ENCODE measurements at regions not wholly inside any gene's neighbourhood (a gene's known extent, or its start where the extent isn't known, plus 50 kb on each side); places are given as distances from the start of the nearest gene placed in this dataset.

DNA sequence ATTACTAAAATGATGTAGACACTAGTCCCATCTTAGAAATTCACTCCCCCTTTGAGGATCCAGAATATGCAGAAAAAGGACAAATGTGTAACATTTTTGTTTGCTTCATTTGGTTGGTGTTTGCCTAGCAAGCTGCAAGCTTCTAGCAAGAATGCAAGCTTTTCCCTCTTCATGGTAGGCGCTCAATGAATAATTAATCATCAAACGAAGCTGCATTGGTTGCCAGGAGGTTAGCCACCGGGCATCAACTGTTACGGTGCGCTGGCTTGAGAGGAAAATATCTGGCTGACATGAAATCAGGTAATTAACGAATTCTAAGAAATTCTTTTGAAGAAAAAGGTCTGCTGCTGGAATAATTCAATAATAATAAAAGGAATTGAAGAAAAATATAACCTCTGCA is 341.0 kb upstream of the KYNU start:
- intact Hi-C loops (cut with micrococcal nuclease; ENCODE audit: unreplicated experiment): no loop called here
- peaks cover 6% of the 10 kb centered on the region for H3K36me3 ChIP-seq (ENCODE audit: insufficient read depth, low read length, poor library complexity, severe bottlenecking)
- BruUV-seq (replicated peaks): no TSS peak
- CTCF ChIA-PET: no interaction called here
- no peaks in the 10 kb centered on the region for H3K27me3 ChIP-seq (replicated peaks; ENCODE audit: insufficient read depth, low read depth, low read length, poor library complexity)
- H3K9me3 ChIP-seq (ENCODE audit: low read depth, low read length, poor library complexity, severe bottlenecking): no peaks in the 10 kb centered on the region
- TF ChIP-seq, protein P1, sequence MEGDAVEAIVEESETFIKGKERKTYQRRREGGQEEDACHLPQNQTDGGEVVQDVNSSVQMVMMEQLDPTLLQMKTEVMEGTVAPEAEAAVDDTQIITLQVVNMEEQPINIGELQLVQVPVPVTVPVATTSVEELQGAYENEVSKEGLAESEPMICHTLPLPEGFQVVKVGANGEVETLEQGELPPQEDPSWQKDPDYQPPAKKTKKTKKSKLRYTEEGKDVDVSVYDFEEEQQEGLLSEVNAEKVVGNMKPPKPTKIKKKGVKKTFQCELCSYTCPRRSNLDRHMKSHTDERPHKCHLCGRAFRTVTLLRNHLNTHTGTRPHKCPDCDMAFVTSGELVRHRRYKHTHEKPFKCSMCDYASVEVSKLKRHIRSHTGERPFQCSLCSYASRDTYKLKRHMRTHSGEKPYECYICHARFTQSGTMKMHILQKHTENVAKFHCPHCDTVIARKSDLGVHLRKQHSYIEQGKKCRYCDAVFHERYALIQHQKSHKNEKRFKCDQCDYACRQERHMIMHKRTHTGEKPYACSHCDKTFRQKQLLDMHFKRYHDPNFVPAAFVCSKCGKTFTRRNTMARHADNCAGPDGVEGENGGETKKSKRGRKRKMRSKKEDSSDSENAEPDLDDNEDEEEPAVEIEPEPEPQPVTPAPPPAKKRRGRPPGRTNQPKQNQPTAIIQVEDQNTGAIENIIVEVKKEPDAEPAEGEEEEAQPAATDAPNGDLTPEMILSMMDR (conservative IDR thresholded peaks at IDR 0.05; ENCODE audit: low read depth, low read length): no peak
- TF ChIP-seq EZH2 (IDR thresholded peaks at IDR 0.05; ENCODE audit: borderline replicate concordance, low read depth, low read length, poor library complexity, severe bottlenecking): no peak
- peak overlapping the region; percentile 39 for H3K4me3 ChIP-seq (ENCODE audit: low read depth, low read length, poor library complexity, severe bottlenecking)
- peak; percentile 83 for DNase-seq (ENCODE audit: low spot score)
- peaks cover 24% of the 10 kb centered on the region for H3K4me1 ChIP-seq (ENCODE audit: insufficient read depth, low read length, poor library complexity, severe bottlenecking)
- peak overlapping the region; percentile 78 for H3K27ac ChIP-seq (ENCODE audit: low read depth, low read length, poor library complexity, severe bottlenecking)
- POLR2A ChIA-PET (ENCODE audit: low non-redundant PET): no interaction called here

DNA sequence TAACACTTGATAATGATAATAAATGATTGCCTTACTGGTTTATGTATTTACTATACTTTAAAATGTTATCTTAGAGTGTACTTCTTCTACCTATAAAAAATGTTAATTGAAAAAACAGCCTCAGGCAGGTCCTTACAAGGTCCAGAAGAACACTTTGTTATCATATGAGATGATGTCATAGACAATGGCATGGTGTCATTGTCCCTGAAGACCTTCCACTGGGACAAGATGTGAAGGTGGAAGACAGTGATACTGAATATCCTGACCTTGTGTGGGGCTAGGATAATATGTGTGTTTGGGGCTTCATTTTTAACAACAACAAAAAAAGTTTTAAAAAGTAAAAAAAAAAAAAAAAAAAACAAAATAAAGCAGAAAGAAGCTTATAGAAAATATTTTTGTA is 342.2 kb upstream of the KYNU start:
- CTCF ChIA-PET: no interaction called here
- BruUV-seq (replicated peaks): no TSS peak
- POLR2A ChIA-PET (ENCODE audit: low non-redundant PET): interaction anchor here (0.6 kb wide), 1 partner anchor 280 kb away, joined by 7 read pairs; no protein-coding TSS in a partner anchor
- H3K4me3 ChIP-seq (ENCODE audit: low read depth, low read length, poor library complexity, severe bottlenecking): no peak overlapping the region
- no peak for DNase-seq (ENCODE audit: low spot score)
- intact Hi-C loops (cut with micrococcal nuclease; ENCODE audit: unreplicated experiment): no loop called here
- no peaks in the 10 kb centered on the region for H3K9me3 ChIP-seq (ENCODE audit: low read depth, low read length, poor library complexity, severe bottlenecking)
- no peak for TF ChIP-seq EZH2 (IDR thresholded peaks at IDR 0.05; ENCODE audit: borderline replicate concordance, low read depth, low read length, poor library complexity, severe bottlenecking)
- TF ChIP-seq, protein P1 (conservative IDR thresholded peaks at IDR 0.05; ENCODE audit: low read depth, low read length): no peak
- H3K4me1 ChIP-seq (ENCODE audit: insufficient read depth, low read length, poor library complexity, severe bottlenecking): peaks cover 12% of the 10 kb centered on the region
- no peaks in the 10 kb centered on the region for H3K27me3 ChIP-seq (replicated peaks; ENCODE audit: insufficient read depth, low read depth, low read length, poor library complexity)
- H3K36me3 ChIP-seq (ENCODE audit: insufficient read depth, low read length, poor library complexity, severe bottlenecking): peaks cover 6% of the 10 kb centered on the region
- no peak overlapping the region for H3K27ac ChIP-seq (ENCODE audit: low read depth, low read length, poor library complexity, severe bottlenecking)

DNA sequence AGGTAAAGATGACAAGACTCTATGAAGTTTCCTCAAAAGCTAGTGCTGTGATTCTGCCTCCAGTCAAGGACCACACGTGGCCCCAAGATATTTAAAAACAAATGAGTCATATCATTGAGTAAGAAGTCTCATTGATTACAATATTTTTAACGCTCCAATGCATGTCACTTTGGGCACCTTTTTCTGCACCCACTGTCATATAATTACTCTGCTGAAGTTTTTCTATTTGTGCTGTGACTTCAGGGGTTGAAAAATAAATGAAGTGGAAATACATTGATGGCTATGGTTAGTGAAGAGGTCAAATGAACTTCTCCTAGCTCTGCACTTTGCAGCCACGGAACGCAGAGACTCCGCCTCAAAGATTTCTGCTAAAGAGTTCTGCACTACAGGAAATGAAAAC is 344.3 kb upstream of the KYNU start:
- H3K27me3 ChIP-seq (replicated peaks; ENCODE audit: insufficient read depth, low read depth, low read length, poor library complexity): no peaks in the 10 kb centered on the region
- no peaks in the 10 kb centered on the region for H3K36me3 ChIP-seq (ENCODE audit: insufficient read depth, low read length, poor library complexity, severe bottlenecking)
- H3K27ac ChIP-seq (ENCODE audit: low read depth, low read length, poor library complexity, severe bottlenecking): no peak overlapping the region
- DNase-seq (ENCODE audit: low spot score): no peak
- ChIA-PET POLR2A (ENCODE audit: low non-redundant PET) (no interaction called here), CTCF (no interaction called here)
- peaks cover 6% of the 10 kb centered on the region for H3K4me1 ChIP-seq (ENCODE audit: insufficient read depth, low read length, poor library complexity, severe bottlenecking)
- no peaks in the 10 kb centered on the region for H3K9me3 ChIP-seq (ENCODE audit: low read depth, low read length, poor library complexity, severe bottlenecking)
- H3K4me3 ChIP-seq (ENCODE audit: low read depth, low read length, poor library complexity, severe bottlenecking): no peak overlapping the region
- no TSS peak for BruUV-seq (replicated peaks)
- intact Hi-C loops (cut with micrococcal nuclease; ENCODE audit: unreplicated experiment): no loop called here
- TF ChIP-seq, protein P1 (conservative IDR thresholded peaks at IDR 0.05; ENCODE audit: low read depth, low read length): no peak
- no peak for TF ChIP-seq EZH2 (IDR thresholded peaks at IDR 0.05; ENCODE audit: borderline replicate concordance, low read depth, low read length, poor library complexity, severe bottlenecking)
